VCaP (cell line): ENCODE measurements at regions not wholly inside any gene's neighbourhood (a gene's known extent, or its start where the extent isn't known, plus 50 kb on each side); places are given as distances from the start of the nearest gene placed in this dataset.
"Not testable (repeated sequence)": the region's sequence is repeated elsewhere in the genome, so short reads cannot be mapped to it uniquely, and the experiment has no call there.

Experiments
- H3K27ac ChIP-seq: fragments of 450-650 bp; 2 replicates; pipeline ENCODE4 v1.5.1; 2017
- CTCF ChIP-seq: fragments of 450-650 bp; conservative IDR thresholded peaks from 2 replicates; pipeline ENCODE4 v1.5.1; 2017; ENCODE audit warnings: mild to moderate bottlenecking, moderate library complexity

- no peak overlapping the region for H3K27ac ChIP-seq
- TF ChIP-seq CTCF = no peak
These were observed 92.6 kb downstream of the KIF26A start for GRCh38 chr14:104230946-104231345.

- H3K27ac ChIP-seq = no peak overlapping the region
- no peak for TF ChIP-seq CTCF
These were observed 93.7 kb downstream of the KIF26A start for GRCh38 chr14:104232070-104232484.

DNA sequence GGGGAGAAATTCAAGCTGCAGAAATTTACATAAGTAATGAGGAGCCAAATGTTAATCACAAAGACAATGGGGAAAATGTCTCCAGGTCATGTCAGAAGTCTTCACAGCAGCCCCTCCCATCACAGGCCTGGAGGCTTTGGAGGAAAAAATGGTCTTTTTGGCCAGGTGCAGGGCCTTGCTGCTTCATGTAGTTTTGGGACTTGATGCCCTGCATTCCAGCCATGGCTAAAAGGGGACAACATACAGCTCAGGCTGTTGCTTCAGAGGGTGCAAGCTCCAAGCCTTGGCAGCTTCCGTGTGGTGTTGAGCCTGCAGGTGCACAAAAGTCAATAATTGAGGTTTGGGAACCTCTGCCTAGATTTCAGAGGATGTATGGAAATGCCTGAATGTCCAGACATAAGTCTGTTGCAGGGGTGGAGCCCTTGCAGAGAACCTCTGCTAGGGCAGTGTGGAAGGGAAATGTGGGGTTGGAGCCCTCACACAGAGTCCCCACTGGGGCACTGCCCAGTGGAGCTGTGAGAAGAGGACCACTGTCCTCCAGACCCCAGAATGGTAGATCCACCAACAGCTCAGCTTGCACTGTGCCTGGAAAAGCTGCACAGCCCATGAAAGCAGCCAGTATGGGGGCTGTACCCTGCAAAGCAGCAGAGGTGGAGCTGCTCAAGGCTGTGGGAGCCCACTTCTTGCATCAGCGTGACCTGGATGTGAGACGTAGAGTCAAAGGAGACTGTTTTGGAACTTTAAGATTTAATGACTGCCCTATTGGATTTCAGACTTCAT lies 95.8 kb downstream of the KIF26A start:
- not testable (repeated sequence) for H3K27ac ChIP-seq

DNA sequence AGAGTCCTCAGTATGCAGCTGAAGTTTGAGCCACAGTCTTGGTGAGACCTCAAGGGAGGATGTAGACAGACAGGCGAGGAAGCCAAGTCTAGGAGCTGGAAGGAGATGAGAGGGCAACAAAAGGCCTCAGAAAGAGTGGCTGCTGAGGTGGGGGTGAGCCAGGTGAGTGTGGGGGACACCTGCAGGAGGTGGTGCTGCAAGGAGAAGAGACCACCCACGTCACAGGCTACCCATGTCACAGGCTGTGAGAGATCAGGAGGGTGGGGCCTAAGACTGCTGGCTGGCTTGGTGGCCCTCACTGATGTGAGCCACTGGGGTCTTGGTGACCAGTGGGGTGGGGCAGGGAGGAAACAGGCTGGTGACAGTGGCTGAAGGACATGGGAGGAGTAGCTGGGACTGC lies 97.3 kb downstream of the KIF26A start:
- H3K27ac ChIP-seq = no peak overlapping the region
- no peak for TF ChIP-seq CTCF

GRCh38 chr14:104237651-104238423 lies 99.5 kb downstream of the KIF26A start:
- TF ChIP-seq CTCF = no peak
- no peak overlapping the region for H3K27ac ChIP-seq

DNA sequence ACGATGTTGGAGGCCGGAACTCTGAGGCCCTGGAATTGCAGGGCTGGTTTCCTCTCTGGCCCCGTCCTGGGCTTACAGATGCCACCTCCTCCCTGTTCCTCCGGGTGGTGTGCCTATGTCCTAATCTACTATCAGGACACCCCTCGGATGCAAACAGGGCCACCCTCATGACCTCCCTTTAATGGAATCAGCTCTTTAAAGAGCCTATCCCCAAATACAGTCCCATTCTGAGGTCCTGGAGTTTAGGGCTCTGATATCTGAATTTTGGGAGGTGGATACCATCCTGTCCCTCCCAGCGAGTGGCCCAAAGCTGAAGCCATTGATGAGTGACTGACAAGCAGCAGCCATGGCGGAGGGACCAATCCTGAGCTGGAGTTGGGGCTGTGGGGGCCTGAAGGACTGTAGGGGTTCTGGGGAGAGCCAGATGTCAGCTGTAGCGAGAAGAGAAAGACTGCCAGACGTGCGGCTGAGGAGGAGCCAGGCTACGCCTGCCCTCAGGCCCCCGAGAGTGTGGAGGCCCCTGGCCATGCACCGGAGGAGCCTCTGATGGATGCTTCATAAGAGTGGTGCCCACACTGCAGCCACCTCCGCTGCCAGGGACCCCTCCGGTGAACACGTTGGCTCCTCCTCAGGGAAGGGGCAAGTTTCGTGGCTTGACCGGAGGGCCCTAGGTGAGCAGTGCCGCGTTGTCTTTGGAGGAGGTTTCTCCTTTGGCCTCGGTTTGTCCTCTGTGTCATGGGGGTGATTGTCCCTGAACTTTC lies 100.2 kb downstream of the KIF26A start:
- H3K27ac ChIP-seq = no peak overlapping the region
- no peak for TF ChIP-seq CTCF

GRCh38 chr14:104239185-104239775 lies 100.9 kb downstream of the KIF26A start:
- no peak for TF ChIP-seq CTCF
- H3K27ac ChIP-seq = no peak overlapping the region
